GM21447 (cell line): ENCODE measurements at regions not wholly inside any gene's neighbourhood (a gene's known extent, or its start where the extent isn't known, plus 50 kb on each side); places are given as distances from the start of the nearest gene placed in this dataset.
"Not testable (repeated sequence)": the region's sequence is repeated elsewhere in the genome, so short reads cannot be mapped to it uniquely, and the experiment has no call there.

ENCODE experiments used
- ATAC-seq: cut with Tn5 transposase; IDR thresholded peaks from one replicate; pipeline ENCODE4 v1.9.1; 2021; ENCODE audit not compliant: unreplicated experiment

- ATAC-seq: no peak
Observed at GRCh38 chr2:61632276-61633169, 94.4 kb upstream of the XPO1 start.

- no peak for ATAC-seq
Observed at GRCh38 chr2:61631321-61631720, 93.2 kb upstream of the XPO1 start.

GRCh38 chr2:61626827-61627226, 88.7 kb upstream of the XPO1 start:
- no peak for ATAC-seq

GRCh38 chr2:61623747-61624146, 85.6 kb upstream of the XPO1 start:
- ATAC-seq: no peak

- no peak for ATAC-seq
Observed at GRCh38 chr2:61620244-61621159, 82.3 kb upstream of the XPO1 start.

- no peak for ATAC-seq
Observed at GRCh38 chr2:61619561-61619960, 81.4 kb upstream of the XPO1 start.

GRCh38 chr2:61617610-61618009, 79.5 kb upstream of the XPO1 start:
- ATAC-seq: no peak

GRCh38 chr2:61605245-61605644, 67.1 kb upstream of the XPO1 start:
- ATAC-seq: no peak

- no peak for ATAC-seq
Observed at GRCh38 chr2:61604433-61604832, 66.3 kb upstream of the XPO1 start.

- ATAC-seq: not testable (repeated sequence)
Observed at GRCh38 chr2:61598515-61599156, 60.5 kb upstream of the XPO1 start.

- ATAC-seq: no peak
Observed at GRCh38 chr2:61597300-61598289, 59.4 kb upstream of the XPO1 start.

- ATAC-seq: not testable (repeated sequence)
Observed at GRCh38 chr2:61594201-61594600, 56.0 kb upstream of the XPO1 start.

GRCh38 chr2:61593648-61594047, 55.5 kb upstream of the XPO1 start:
- ATAC-seq: not testable (repeated sequence)

GRCh38 chr2:61590214-61590613, 52.1 kb upstream of the XPO1 start:
- ATAC-seq: no peak

- ATAC-seq: no peak
Observed at GRCh38 chr2:61588566-61588965, 50.4 kb upstream of the XPO1 start.
